HCT116 (cell line): ENCODE measurements at regions not wholly inside any gene's neighbourhood (a gene's known extent, or its start where the extent isn't known, plus 50 kb on each side); places are given as distances from the start of the nearest gene placed in this dataset.

Experiments
- ATAC-seq: fragments of 200-7000 bp; cut with Tn5 transposase; 2 replicates; pipeline ENCODE4 v1.9.1; 2020; ENCODE audit warnings: mild to moderate bottlenecking, moderate library complexity
- BruUV-seq: library from RNA; stranded (reverse); fragments of 400-500 nt; replicated peaks from 2 replicates; lab custom pipeline; 2021; lab: Mats Ljungman, UMichigan
- CTCF ChIA-PET: fragments of 300-600 bp; sonication (Branson Sonifier 250); formaldehyde crosslinking; loops from one replicate; lab custom pipeline; 2021; ENCODE audit warnings: antibody characterized with exemption; lab: Charles Lee
- POLR2A ChIA-PET: fragments of 300-600, 350-600 bp; sonication (Branson Sonifier 250); formaldehyde crosslinking; loops from one replicate; lab custom pipeline; 2021; ENCODE audit warnings: antibody characterized with exemption; lab: Charles Lee
- RAD21 ChIA-PET, 2 experiments: fragments of 300-600 bp; sonication (Branson Sonifier 250); formaldehyde crosslinking; loops; one replicate each; lab custom pipeline; 2023; ENCODE audit warnings: low total read pairs in 2 of 2; ENCODE audit not compliant: uncharacterized antibody in 2 of 2, unreplicated experiment in 2 of 2, low non-redundant PET in 1 of 2; lab: Charles Lee
- DNase-seq: peaks from one replicate; pipeline ENCODE4 v3.0.0-alpha.2; 2010; ENCODE audit warnings: low read depth, low spot score
- H2AFZ ChIP-seq: fragments of 200-600 bp; shearing (Covaris generic), sonication (generic); 2 replicates; pipeline ENCODE4 v1.6.1; 2017; ENCODE audit warnings: low read depth, mixed run types, mixed read lengths, antibody characterized with exemption, low read length; ENCODE audit not compliant: poor library complexity, severe bottlenecking
- H3K27ac ChIP-seq: 2 replicates; pipeline ENCODE4 v1.5.1; 2012; ENCODE audit warnings: low read depth, low read length
- H3K27me3 ChIP-seq: fragments of 200-600 bp; sonication (generic); 2 replicates; pipeline ENCODE4 v1.6.1; 2016; ENCODE audit warnings: mixed run types, low read length, mixed read lengths; ENCODE audit not compliant: insufficient read depth
- H3K36me3 ChIP-seq, 2 experiments: fragments of 200-500 bp in 1 of 2; fragments of 200-600 bp in 1 of 2; sonication (Bioruptor generic) in 1 of 2; sonication (generic) in 1 of 2; 2 replicates each; pipeline versions ENCODE4 v1.5.1 to v1.6.1; 2014 to 2016; ENCODE audit warnings: low read length in 2 of 2, inconsistent platforms in 1 of 2, mixed read lengths in 1 of 2, mixed run types in 1 of 2; ENCODE audit not compliant: insufficient read depth in 2 of 2, control insufficient read depth in 1 of 2
- H3K4me1 ChIP-seq, 2 experiments: fragments of 200-600 bp in 1 of 2; sonication (generic) in 1 of 2; 2 replicates each; pipeline versions ENCODE4 v1.5.1 to v1.6.1; 2012 to 2017; ENCODE audit warnings: low read length in 2 of 2, inconsistent platforms in 1 of 2, mild to moderate bottlenecking in 1 of 2, mixed read lengths in 1 of 2, mixed run types in 1 of 2, moderate library complexity in 1 of 2; ENCODE audit not compliant: insufficient read depth in 2 of 2, control insufficient read depth in 1 of 2
- H3K4me2 ChIP-seq: fragments of 200-600 bp; sonication (generic); 2 replicates; pipeline ENCODE4 v1.6.1; 2017; ENCODE audit warnings: mixed run types, low read length, mixed read lengths
- H3K4me3 ChIP-seq, 2 experiments: fragments of 200-600 bp in 1 of 2; sonication (generic) in 1 of 2; replicated peaks in 1 of 2; 2 replicates each; pipeline ENCODE4 v1.5.1; 2011 to 2016; ENCODE audit warnings: low read length in 2 of 2, control low read depth in 1 of 2, low read depth in 1 of 2, mild to moderate bottlenecking in 1 of 2, mixed read lengths in 1 of 2, mixed run types in 1 of 2
- H3K79me2 ChIP-seq: fragments of 200-600 bp; sonication (generic); 2 replicates; pipeline ENCODE4 v1.6.1; 2017; ENCODE audit warnings: mild to moderate bottlenecking, mixed run types, low read length, moderate library complexity, mixed read lengths; ENCODE audit not compliant: insufficient read depth
- H3K9ac ChIP-seq: fragments of 200-600 bp; sonication (generic); 2 replicates; pipeline ENCODE4 v1.6.1; 2016; ENCODE audit warnings: low read length, mixed read lengths
- H3K9me2 ChIP-seq: fragments of 200-600 bp; sonication (generic), shearing (Covaris generic); 2 replicates; pipeline ENCODE4 v1.6.1; 2017; ENCODE audit warnings: mixed run types, mild to moderate bottlenecking, moderate library complexity; ENCODE audit not compliant: insufficient read depth
- H3K9me3 ChIP-seq, 2 experiments: fragments of 200-500 bp in 1 of 2; fragments of 200-600 bp in 1 of 2; sonication (Bioruptor generic) in 1 of 2; sonication (generic) in 1 of 2; 2 replicates each; pipeline ENCODE4 v1.6.1; 2014 to 2017; ENCODE audit warnings: low read length in 2 of 2, mixed read lengths in 2 of 2, inconsistent platforms in 1 of 2, low read depth in 1 of 2, mild to moderate bottlenecking in 1 of 2, mixed run types in 1 of 2, moderate library complexity in 1 of 2; ENCODE audit not compliant: control insufficient read depth in 1 of 2, insufficient read depth in 1 of 2
- H4K20me1 ChIP-seq: fragments of 200-600 bp; sonication (generic), shearing (Covaris generic); 2 replicates; pipeline ENCODE4 v1.6.1; 2017; ENCODE audit warnings: mixed run types, mild to moderate bottlenecking, moderate library complexity; ENCODE audit not compliant: insufficient read depth
- EGR1 ChIP-seq: IDR thresholded peaks from 2 replicates; pipeline ENCODE4 v1.6.1; 2012; ENCODE audit warnings: low read depth
- EZH2 ChIP-seq: fragments of 200-600 bp; sonication (generic); IDR thresholded peaks from 2 replicates; pipeline ENCODE4 v1.6.1; 2017; ENCODE audit warnings: antibody characterized with exemption, mixed run types
- MAX ChIP-seq: IDR thresholded peaks from 2 replicates; pipeline ENCODE4 v1.6.1; 2012
- POLR2A ChIP-seq: IDR thresholded peaks from 2 replicates; pipeline ENCODE4 v1.7.0; 2011; ENCODE audit warnings: borderline replicate concordance; ENCODE audit not compliant: insufficient read depth, insufficient read length; ENCODE audit errors: extremely low read depth
- REST ChIP-seq: IDR thresholded peaks from 2 replicates; pipeline ENCODE4 v1.6.1; 2012; ENCODE audit warnings: low read depth
- SIN3A ChIP-seq: IDR thresholded peaks from 2 replicates; pipeline ENCODE4 v1.6.1; 2012; ENCODE audit warnings: low read depth
- TCF7L2 ChIP-seq: IDR thresholded peaks from 2 replicates; pipeline ENCODE4 v1.7.0; 2011; ENCODE audit warnings: borderline replicate concordance, inconsistent platforms; ENCODE audit not compliant: insufficient read depth, insufficient read length; ENCODE audit errors: extremely low read depth
- ZNF274 ChIP-seq: fragments of 200-500 bp; sonication (Bioruptor generic); IDR thresholded peaks from 2 replicates; pipeline ENCODE4 v1.6.1; 2014; ENCODE audit warnings: mild to moderate bottlenecking, low read depth, low read length, inconsistent platforms
- intact Hi-C: fragments of 100-400 bp; cut with micrococcal nuclease; formaldehyde crosslinking; loops from 2 replicates; pipeline ENCODE4 v1.10.0; 2022
- TF ChIP-seq, protein P1 (sequence below), 3 experiments: fragments of 200-600 bp in 1 of 3; sonication (generic) in 1 of 3; IDR thresholded peaks in 2 of 3; conservative IDR thresholded peaks in 1 of 3; 2 replicates each; pipeline ENCODE4 v1.5.1; 2012 to 2017; ENCODE audit warnings: low read depth in 2 of 3, low read length in 2 of 3, antibody characterized with exemption in 1 of 3, borderline replicate concordance in 1 of 3, control low read depth in 1 of 3, mild to moderate bottlenecking in 1 of 3, mixed read lengths in 1 of 3, mixed run types in 1 of 3, moderate library complexity in 1 of 3; ENCODE audit not compliant: insufficient read depth in 1 of 3

DNA sequence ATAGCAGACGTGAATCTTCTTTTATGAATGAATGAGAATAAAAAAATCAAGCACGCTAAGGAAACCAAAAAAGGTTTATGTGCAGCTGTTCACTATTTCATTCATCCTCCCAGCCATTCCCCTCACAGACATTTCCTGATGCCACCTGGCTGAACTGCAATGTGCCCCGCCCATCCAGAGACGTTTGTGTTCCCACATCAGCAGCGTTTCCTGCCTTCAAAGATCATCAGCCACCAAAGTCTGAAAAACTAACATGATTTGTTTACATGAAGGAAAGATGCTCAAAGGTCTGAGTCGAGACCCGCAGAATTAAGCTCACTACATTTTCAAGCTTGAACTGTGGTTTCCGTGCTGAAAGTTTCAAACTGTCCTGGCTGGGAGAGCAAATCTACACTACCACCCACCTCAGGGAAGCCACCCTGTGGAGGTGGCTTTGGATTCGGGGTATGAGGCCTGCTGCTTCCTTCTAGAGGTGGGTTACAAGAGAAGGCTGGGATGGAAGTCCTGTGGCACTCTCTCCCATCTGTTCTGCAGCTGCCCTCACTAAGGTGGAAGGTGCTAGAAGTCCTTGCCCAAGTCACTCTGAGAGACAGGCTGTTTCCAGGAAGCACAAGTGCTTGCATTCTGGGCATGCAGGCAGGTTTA lies 201.3 kb upstream of the OSR1 start:
- Histone ChIP-seq H3K36me3 (no peaks in the 10 kb centered on the region), H2AFZ (no peak overlapping the region), H3K9me2 (peaks cover 2% of the 10 kb centered on the region; the same call in 1 of the 2 replicates), H3K79me2 (no peaks in the 10 kb centered on the region), H3K27ac (no peak overlapping the region), H3K4me1 (peaks cover 0 to 4% of the 10 kb centered on the region in 2 experiments; a peak in 1 of 4 replicates), H4K20me1 (no peaks in the 10 kb centered on the region), H3K4me2 (no peak overlapping the region), H3K9ac (no peak overlapping the region), H3K4me3 (no peak overlapping the region), H3K27me3 (no peaks in the 10 kb centered on the region), H3K9me3 (no peaks in the 10 kb centered on the region)
- ChIA-PET RAD21 (no interaction called here), POLR2A (no interaction called here), CTCF (no interaction called here)
- DNase-seq (no peak), ATAC-seq (no peak)
- BruUV-seq: no TSS peak
- intact Hi-C loops: no loop called here
- TF ChIP-seq, protein P1, sequence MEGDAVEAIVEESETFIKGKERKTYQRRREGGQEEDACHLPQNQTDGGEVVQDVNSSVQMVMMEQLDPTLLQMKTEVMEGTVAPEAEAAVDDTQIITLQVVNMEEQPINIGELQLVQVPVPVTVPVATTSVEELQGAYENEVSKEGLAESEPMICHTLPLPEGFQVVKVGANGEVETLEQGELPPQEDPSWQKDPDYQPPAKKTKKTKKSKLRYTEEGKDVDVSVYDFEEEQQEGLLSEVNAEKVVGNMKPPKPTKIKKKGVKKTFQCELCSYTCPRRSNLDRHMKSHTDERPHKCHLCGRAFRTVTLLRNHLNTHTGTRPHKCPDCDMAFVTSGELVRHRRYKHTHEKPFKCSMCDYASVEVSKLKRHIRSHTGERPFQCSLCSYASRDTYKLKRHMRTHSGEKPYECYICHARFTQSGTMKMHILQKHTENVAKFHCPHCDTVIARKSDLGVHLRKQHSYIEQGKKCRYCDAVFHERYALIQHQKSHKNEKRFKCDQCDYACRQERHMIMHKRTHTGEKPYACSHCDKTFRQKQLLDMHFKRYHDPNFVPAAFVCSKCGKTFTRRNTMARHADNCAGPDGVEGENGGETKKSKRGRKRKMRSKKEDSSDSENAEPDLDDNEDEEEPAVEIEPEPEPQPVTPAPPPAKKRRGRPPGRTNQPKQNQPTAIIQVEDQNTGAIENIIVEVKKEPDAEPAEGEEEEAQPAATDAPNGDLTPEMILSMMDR (IDR thresholded peaks at IDR 0.05 in 2 of 3, conservative IDR thresholded peaks at IDR 0.05 in 1 of 3; ENCODE audit: borderline replicate concordance in 1 of 3, insufficient read depth in 1 of 3, low read depth in 2 of 3, low read length in 2 of 3): no peak
- TF ChIP-seq REST (no peak), SIN3A (no peak), EZH2 (no peak), POLR2A (no peak), ZNF274 (no peak), TCF7L2 (no peak), EGR1 (no peak), MAX (no peak)
